ENCODE measurements at regions not wholly inside any gene's neighbourhood (a gene's known extent, or its start where the extent isn't known, plus 50 kb on each side); places are given as distances from the start of the nearest gene placed in this dataset.

GRCh38 chr21:28714777-28715464, 277.8 kb downstream of the LTN1 start:
- no peak for DNase-seq (ENCODE audit: unreplicated experiment)
- CTCF ChIA-PET = no interaction called here
- no peaks in the 10 kb centered on the region for H3K4me1 Mint-ChIP-seq (ENCODE audit: insufficient read depth, unreplicated experiment)
- POLR2A ChIA-PET = no interaction called here
- H3K27ac Mint-ChIP-seq (ENCODE audit: low read depth, unreplicated experiment) = no peak overlapping the region
- TF ChIP-seq CTCF (IDR thresholded peaks at IDR 0.05; ENCODE audit: unreplicated experiment) = no peak
- no peaks in the 10 kb centered on the region for H3K9me3 Mint-ChIP-seq (ENCODE audit: unreplicated experiment)
- no peaks in the 10 kb centered on the region for H3K36me3 Mint-ChIP-seq (ENCODE audit: insufficient read depth, unreplicated experiment)
- BruUV-seq (replicated peaks) = no TSS peak
- no peak overlapping the region for H3K4me3 Mint-ChIP-seq (ENCODE audit: unreplicated experiment)
- H3K27me3 Mint-ChIP-seq (ENCODE audit: insufficient read depth, unreplicated experiment) = no peaks in the 10 kb centered on the region
- intact Hi-C loops (cut with micrococcal nuclease) = no loop called here

- no peak for TF ChIP-seq CTCF (IDR thresholded peaks at IDR 0.05; ENCODE audit: unreplicated experiment)
- no peak overlapping the region for H3K4me3 Mint-ChIP-seq (ENCODE audit: unreplicated experiment)
- intact Hi-C loops (cut with micrococcal nuclease) = no loop called here
- H3K9me3 Mint-ChIP-seq (ENCODE audit: unreplicated experiment) = no peaks in the 10 kb centered on the region
- CTCF ChIA-PET = interaction anchor here (1.3 kb wide), 1 partner anchor 9 kb away, joined by 3 read pairs; no protein-coding TSS in a partner anchor
- DNase-seq (ENCODE audit: unreplicated experiment) = no peak
- H3K4me1 Mint-ChIP-seq (ENCODE audit: insufficient read depth, unreplicated experiment) = no peaks in the 10 kb centered on the region
- no TSS peak for BruUV-seq (replicated peaks)
- H3K27me3 Mint-ChIP-seq (ENCODE audit: insufficient read depth, unreplicated experiment) = no peaks in the 10 kb centered on the region
- H3K36me3 Mint-ChIP-seq (ENCODE audit: insufficient read depth, unreplicated experiment) = no peaks in the 10 kb centered on the region
- POLR2A ChIA-PET = interaction anchor here (0.7 kb wide), 2 partner anchors 8 to 305 kb away, joined by 3 read pairs; no protein-coding TSS in a partner anchor
- no peak overlapping the region for H3K27ac Mint-ChIP-seq (ENCODE audit: low read depth, unreplicated experiment)
Observed at GRCh38 chr21:28712411-28712810, 280.3 kb downstream of the LTN1 start.

GRCh38 chr21:28705616-28706015, 287.1 kb downstream of the LTN1 start:
- Mint-ChIP-seq H3K4me3 (ENCODE audit: unreplicated experiment) (no peak overlapping the region), H3K36me3 (ENCODE audit: insufficient read depth, unreplicated experiment) (no peaks in the 10 kb centered on the region), H3K27me3 (ENCODE audit: insufficient read depth, unreplicated experiment) (no peaks in the 10 kb centered on the region), H3K9me3 (ENCODE audit: unreplicated experiment) (peaks cover 15% of the 10 kb centered on the region), H3K4me1 (ENCODE audit: insufficient read depth, unreplicated experiment) (peaks cover 8% of the 10 kb centered on the region), H3K27ac (ENCODE audit: low read depth, unreplicated experiment) (no peak overlapping the region)
- POLR2A ChIA-PET = interaction anchor here (1.4 kb wide), 1 partner anchor 8 kb away, joined by 4 read pairs; no protein-coding TSS in a partner anchor
- intact Hi-C loops (cut with micrococcal nuclease) = no loop called here
- no peak for TF ChIP-seq CTCF (IDR thresholded peaks at IDR 0.05; ENCODE audit: unreplicated experiment)
- CTCF ChIA-PET = no interaction called here
- BruUV-seq (replicated peaks) = no TSS peak
- DNase-seq (ENCODE audit: unreplicated experiment) = peak; percentile 34

- CTCF ChIA-PET = interaction anchor here (0.6 kb wide), 1 partner anchor 186 kb away, joined by 3 read pairs; no protein-coding TSS in a partner anchor
- TF ChIP-seq CTCF (IDR thresholded peaks at IDR 0.05; ENCODE audit: unreplicated experiment) = no peak
- peak; percentile 20 for DNase-seq (ENCODE audit: unreplicated experiment)
- intact Hi-C loops (cut with micrococcal nuclease) = no loop called here
- Mint-ChIP-seq H3K9me3 (ENCODE audit: unreplicated experiment) (peaks cover 15% of the 10 kb centered on the region), H3K36me3 (ENCODE audit: insufficient read depth, unreplicated experiment) (no peaks in the 10 kb centered on the region), H3K27me3 (ENCODE audit: insufficient read depth, unreplicated experiment) (no peaks in the 10 kb centered on the region), H3K27ac (ENCODE audit: low read depth, unreplicated experiment) (peak overlapping the region; percentile 59), H3K4me3 (ENCODE audit: unreplicated experiment) (no peak overlapping the region), H3K4me1 (ENCODE audit: insufficient read depth, unreplicated experiment) (peaks cover 8% of the 10 kb centered on the region)
- POLR2A ChIA-PET = interaction anchor here (0.5 to 1.4 kb wide), 4 partner anchors 13 to 1122 kb away, joined by 3 to 4 read pairs (median 3); no protein-coding TSS in a partner anchor
- BruUV-seq (replicated peaks) = no TSS peak
Observed at GRCh38 chr21:28704746-28705145, 287.9 kb downstream of the LTN1 start.

All from MCF 10A (cell line).